ENCODE measurements at regions not wholly inside any gene's neighbourhood (a gene's known extent, or its start where the extent isn't known, plus 50 kb on each side); places are given as distances from the start of the nearest gene placed in this dataset.

- Histone ChIP-seq H3K9me3 (ENCODE audit: control insufficient read depth in 2 of 2, insufficient read depth in 1 of 2, low read depth in 1 of 2, low read length in 1 of 2) (no peaks in the 10 kb centered on the region), H3K4me1 (ENCODE audit: control insufficient read depth in 2 of 2, insufficient read depth in 2 of 2, low read length in 1 of 2) (no peaks in the 10 kb centered on the region), H3K36me3 (ENCODE audit: control insufficient read depth in 2 of 2, insufficient read depth in 2 of 2, low read length in 1 of 2) (no peaks in the 10 kb centered on the region), H3K27ac (ENCODE audit: low read depth in 2 of 2, low read length in 1 of 2) (no peak overlapping the region), H3K27me3 (ENCODE audit: control insufficient read depth in 1 of 2, insufficient read depth in 2 of 2, low read length in 2 of 2) (no peaks in the 10 kb centered on the region), H3K4me3 (ENCODE audit: low read depth in 1 of 2, low read length in 2 of 2) (no peak overlapping the region)
- WGBS, 2 donors, result 60 to 61% methylated on average over 15 of the region's 15 CpGs
Measured at GRCh38 chr1:25054526-25055323, 124.6 kb upstream of the RUNX3 start.

- WGBS, 2 donors, result 75 to 77% methylated on average over 12 of the region's 12 CpGs
- Histone ChIP-seq H3K27ac (ENCODE audit: low read depth in 2 of 2, low read length in 1 of 2) (no peak overlapping the region), H3K27me3 (ENCODE audit: control insufficient read depth in 1 of 2, insufficient read depth in 2 of 2, low read length in 2 of 2) (no peaks in the 10 kb centered on the region)
Measured at GRCh38 chr1:25053576-25054250, 123.6 kb upstream of the RUNX3 start.

GRCh38 chr1:25051906-25052305 lies 121.8 kb upstream of the RUNX3 start:
- 64 to 68% methylated on average over 12 of the region's 12 CpGs for WGBS, 2 donors
- no peak overlapping the region for H3K27ac ChIP-seq (ENCODE audit: low read depth in 2 of 2, low read length in 1 of 2)
- H3K36me3 ChIP-seq (ENCODE audit: control insufficient read depth in 2 of 2, insufficient read depth in 2 of 2, low read length in 1 of 2), result no peaks in the 10 kb centered on the region
- H3K4me1 ChIP-seq (ENCODE audit: control insufficient read depth in 2 of 2, insufficient read depth in 2 of 2, low read length in 1 of 2), result no peaks in the 10 kb centered on the region
- H3K9me3 ChIP-seq (ENCODE audit: control insufficient read depth in 2 of 2, insufficient read depth in 1 of 2, low read depth in 1 of 2, low read length in 1 of 2), result no peaks in the 10 kb centered on the region
- no peak overlapping the region for H3K4me3 ChIP-seq (ENCODE audit: low read depth in 1 of 2, low read length in 2 of 2)
- no peaks in the 10 kb centered on the region for H3K27me3 ChIP-seq (ENCODE audit: control insufficient read depth in 1 of 2, insufficient read depth in 2 of 2, low read length in 2 of 2)

More at GRCh38 chr1:25053576-25054250, 123.6 kb upstream of the RUNX3 start:
- no peaks in the 10 kb centered on the region for H3K36me3 ChIP-seq (ENCODE audit: control insufficient read depth in 2 of 2, insufficient read depth in 2 of 2, low read length in 1 of 2)
- no peak overlapping the region for H3K4me3 ChIP-seq (ENCODE audit: low read depth in 1 of 2, low read length in 2 of 2)
- no peaks in the 10 kb centered on the region for H3K4me1 ChIP-seq (ENCODE audit: control insufficient read depth in 2 of 2, insufficient read depth in 2 of 2, low read length in 1 of 2)
- no peaks in the 10 kb centered on the region for H3K9me3 ChIP-seq (ENCODE audit: control insufficient read depth in 2 of 2, insufficient read depth in 1 of 2, low read depth in 1 of 2, low read length in 1 of 2)

GRCh38 chr1:25051504-25051903 lies 121.4 kb upstream of the RUNX3 start:
- H3K9me3 ChIP-seq (ENCODE audit: control insufficient read depth in 2 of 2, insufficient read depth in 1 of 2, low read depth in 1 of 2, low read length in 1 of 2), result no peaks in the 10 kb centered on the region

GRCh38 chr1:25050165-25050564 lies 120.1 kb upstream of the RUNX3 start:
- Histone ChIP-seq H3K27ac (ENCODE audit: low read depth in 2 of 2, low read length in 1 of 2) (no peak overlapping the region), H3K27me3 (ENCODE audit: control insufficient read depth in 1 of 2, insufficient read depth in 2 of 2, low read length in 2 of 2) (no peaks in the 10 kb centered on the region), H3K9me3 (ENCODE audit: control insufficient read depth in 2 of 2, insufficient read depth in 1 of 2, low read depth in 1 of 2, low read length in 1 of 2) (no peaks in the 10 kb centered on the region), H3K4me1 (ENCODE audit: control insufficient read depth in 2 of 2, insufficient read depth in 2 of 2, low read length in 1 of 2) (no peaks in the 10 kb centered on the region), H3K36me3 (ENCODE audit: control insufficient read depth in 2 of 2, insufficient read depth in 2 of 2, low read length in 1 of 2) (no peaks in the 10 kb centered on the region), H3K4me3 (ENCODE audit: low read depth in 1 of 2, low read length in 2 of 2) (no peak overlapping the region)
- WGBS, 2 donors, result 75% methylated on average over 8 of the region's 8 CpGs

More at GRCh38 chr1:25051504-25051903, 121.4 kb upstream of the RUNX3 start:
- H3K4me1 ChIP-seq (ENCODE audit: control insufficient read depth in 2 of 2, insufficient read depth in 2 of 2, low read length in 1 of 2), result no peaks in the 10 kb centered on the region
- no peak overlapping the region for H3K27ac ChIP-seq (ENCODE audit: low read depth in 2 of 2, low read length in 1 of 2)
- no peak overlapping the region for H3K4me3 ChIP-seq (ENCODE audit: low read depth in 1 of 2, low read length in 2 of 2)
- WGBS, 2 donors, result 79 to 88% methylated on average over 6 of the region's 6 CpGs
- H3K27me3 ChIP-seq (ENCODE audit: control insufficient read depth in 1 of 2, insufficient read depth in 2 of 2, low read length in 2 of 2), result no peaks in the 10 kb centered on the region
- no peaks in the 10 kb centered on the region for H3K36me3 ChIP-seq (ENCODE audit: control insufficient read depth in 2 of 2, insufficient read depth in 2 of 2, low read length in 1 of 2)

GRCh38 chr1:25049190-25049589 lies 119.1 kb upstream of the RUNX3 start:
- no peak overlapping the region for H3K4me3 ChIP-seq (ENCODE audit: low read depth in 1 of 2, low read length in 2 of 2)
- H3K9me3 ChIP-seq (ENCODE audit: control insufficient read depth in 2 of 2, insufficient read depth in 1 of 2, low read depth in 1 of 2, low read length in 1 of 2), result no peaks in the 10 kb centered on the region
- no peaks in the 10 kb centered on the region for H3K36me3 ChIP-seq (ENCODE audit: control insufficient read depth in 2 of 2, insufficient read depth in 2 of 2, low read length in 1 of 2)
- no peak overlapping the region for H3K27ac ChIP-seq (ENCODE audit: low read depth in 2 of 2, low read length in 1 of 2)
- no peaks in the 10 kb centered on the region for H3K27me3 ChIP-seq (ENCODE audit: control insufficient read depth in 1 of 2, insufficient read depth in 2 of 2, low read length in 2 of 2)
- no peaks in the 10 kb centered on the region for H3K4me1 ChIP-seq (ENCODE audit: control insufficient read depth in 2 of 2, insufficient read depth in 2 of 2, low read length in 1 of 2)
- 75 to 82% methylated on average over 2 of the region's 2 CpGs for WGBS, 2 donors

- WGBS, 2 donors, result 67 to 72% methylated on average over 6 of the region's 6 CpGs
- Histone ChIP-seq H3K9me3 (ENCODE audit: control insufficient read depth in 2 of 2, insufficient read depth in 1 of 2, low read depth in 1 of 2, low read length in 1 of 2) (no peaks in the 10 kb centered on the region), H3K36me3 (ENCODE audit: control insufficient read depth in 2 of 2, insufficient read depth in 2 of 2, low read length in 1 of 2) (no peaks in the 10 kb centered on the region), H3K4me1 (ENCODE audit: control insufficient read depth in 2 of 2, insufficient read depth in 2 of 2, low read length in 1 of 2) (no peaks in the 10 kb centered on the region), H3K27ac (ENCODE audit: low read depth in 2 of 2, low read length in 1 of 2) (no peak overlapping the region), H3K27me3 (ENCODE audit: control insufficient read depth in 1 of 2, insufficient read depth in 2 of 2, low read length in 2 of 2) (no peaks in the 10 kb centered on the region), H3K4me3 (ENCODE audit: low read depth in 1 of 2, low read length in 2 of 2) (no peak overlapping the region)
Measured at GRCh38 chr1:25048728-25049127, 118.7 kb upstream of the RUNX3 start.

- Histone ChIP-seq H3K9me3 (ENCODE audit: control insufficient read depth in 2 of 2, insufficient read depth in 1 of 2, low read depth in 1 of 2, low read length in 1 of 2) (no peaks in the 10 kb centered on the region), H3K4me3 (ENCODE audit: low read depth in 1 of 2, low read length in 2 of 2) (no peak overlapping the region), H3K36me3 (ENCODE audit: control insufficient read depth in 2 of 2, insufficient read depth in 2 of 2, low read length in 1 of 2) (no peaks in the 10 kb centered on the region), H3K27ac (ENCODE audit: low read depth in 2 of 2, low read length in 1 of 2) (no peak overlapping the region), H3K27me3 (ENCODE audit: control insufficient read depth in 1 of 2, insufficient read depth in 2 of 2, low read length in 2 of 2) (no peaks in the 10 kb centered on the region), H3K4me1 (ENCODE audit: control insufficient read depth in 2 of 2, insufficient read depth in 2 of 2, low read length in 1 of 2) (no peaks in the 10 kb centered on the region)
- WGBS, 2 donors, result 83 to 85% methylated on average over 10 to 11 of the region's 11 CpGs
Measured at GRCh38 chr1:25047506-25048240, 117.6 kb upstream of the RUNX3 start.

GRCh38 chr1:25046194-25046532 lies 116.1 kb upstream of the RUNX3 start:
- no peaks in the 10 kb centered on the region for H3K27me3 ChIP-seq (ENCODE audit: control insufficient read depth in 1 of 2, insufficient read depth in 2 of 2, low read length in 2 of 2)
- H3K4me1 ChIP-seq (ENCODE audit: control insufficient read depth in 2 of 2, insufficient read depth in 2 of 2, low read length in 1 of 2), result no peaks in the 10 kb centered on the region
- no peak overlapping the region for H3K27ac ChIP-seq (ENCODE audit: low read depth in 2 of 2, low read length in 1 of 2)
- H3K9me3 ChIP-seq (ENCODE audit: control insufficient read depth in 2 of 2, insufficient read depth in 1 of 2, low read depth in 1 of 2, low read length in 1 of 2), result no peaks in the 10 kb centered on the region
- 60 to 76% methylated on average over 8 of the region's 8 CpGs for WGBS, 2 donors
- no peaks in the 10 kb centered on the region for H3K36me3 ChIP-seq (ENCODE audit: control insufficient read depth in 2 of 2, insufficient read depth in 2 of 2, low read length in 1 of 2)
- H3K4me3 ChIP-seq (ENCODE audit: low read depth in 1 of 2, low read length in 2 of 2), result no peak overlapping the region

All from esophagus (tissue), 2 donors.